Cardiac fibroblast (primary cell): ENCODE measurements at regions not wholly inside any gene's neighbourhood (a gene's known extent, or its start where the extent isn't known, plus 50 kb on each side); places are given as distances from the start of the nearest gene placed in this dataset.
"Not testable (repeated sequence)": the region's sequence is repeated elsewhere in the genome, so short reads cannot be mapped to it uniquely, and the experiment has no call there.

Experiments used
- DNase-seq, 2 donors: peaks; one replicate each; pipeline versions ENCODE4 v3.0.0 to v3.0.0-alpha.2; 2010; ENCODE audit warnings: low read depth in 2 of 2
- H3K4me3 ChIP-seq, 2 donors: replicated peaks in 1 of 2; 1 replicate in 1 of 2; 2 replicates in 1 of 2; pipeline ENCODE4 v1.5.1; 2011; ENCODE audit warnings: low read depth in 2 of 2, low read length in 2 of 2, mild to moderate bottlenecking in 2 of 2, moderate library complexity in 1 of 2
- TF ChIP-seq, protein P1 (sequence below): IDR thresholded peaks from one replicate; pipeline ENCODE4 v1.5.1; 2011; ENCODE audit warnings: low read depth, mild to moderate bottlenecking, low read length, inconsistent platforms

DNA sequence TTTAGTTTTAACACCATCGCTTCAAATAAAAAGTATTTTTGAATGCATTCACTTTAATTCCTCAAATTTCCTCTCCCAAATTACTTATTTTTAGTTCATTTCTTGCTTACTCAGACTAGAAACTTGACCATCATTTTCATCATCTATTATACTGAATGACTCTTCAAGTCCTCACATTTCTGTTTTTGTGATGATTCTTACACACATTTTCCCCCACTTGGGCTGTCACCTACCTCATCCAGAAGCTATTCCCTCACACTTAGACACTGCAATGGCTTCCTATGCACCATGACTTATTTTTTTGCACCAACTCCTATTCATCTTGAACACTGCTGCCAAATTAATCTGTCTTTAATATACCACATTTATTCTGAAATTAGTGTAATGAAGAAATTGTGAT lies 239.6 kb upstream of the DUSP10 start:
- H3K4me3 ChIP-seq: no peak overlapping the region
- DNase-seq: peak in 1 of 2 donors; percentile 20
- TF ChIP-seq, protein P1, sequence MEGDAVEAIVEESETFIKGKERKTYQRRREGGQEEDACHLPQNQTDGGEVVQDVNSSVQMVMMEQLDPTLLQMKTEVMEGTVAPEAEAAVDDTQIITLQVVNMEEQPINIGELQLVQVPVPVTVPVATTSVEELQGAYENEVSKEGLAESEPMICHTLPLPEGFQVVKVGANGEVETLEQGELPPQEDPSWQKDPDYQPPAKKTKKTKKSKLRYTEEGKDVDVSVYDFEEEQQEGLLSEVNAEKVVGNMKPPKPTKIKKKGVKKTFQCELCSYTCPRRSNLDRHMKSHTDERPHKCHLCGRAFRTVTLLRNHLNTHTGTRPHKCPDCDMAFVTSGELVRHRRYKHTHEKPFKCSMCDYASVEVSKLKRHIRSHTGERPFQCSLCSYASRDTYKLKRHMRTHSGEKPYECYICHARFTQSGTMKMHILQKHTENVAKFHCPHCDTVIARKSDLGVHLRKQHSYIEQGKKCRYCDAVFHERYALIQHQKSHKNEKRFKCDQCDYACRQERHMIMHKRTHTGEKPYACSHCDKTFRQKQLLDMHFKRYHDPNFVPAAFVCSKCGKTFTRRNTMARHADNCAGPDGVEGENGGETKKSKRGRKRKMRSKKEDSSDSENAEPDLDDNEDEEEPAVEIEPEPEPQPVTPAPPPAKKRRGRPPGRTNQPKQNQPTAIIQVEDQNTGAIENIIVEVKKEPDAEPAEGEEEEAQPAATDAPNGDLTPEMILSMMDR: no peak

DNA sequence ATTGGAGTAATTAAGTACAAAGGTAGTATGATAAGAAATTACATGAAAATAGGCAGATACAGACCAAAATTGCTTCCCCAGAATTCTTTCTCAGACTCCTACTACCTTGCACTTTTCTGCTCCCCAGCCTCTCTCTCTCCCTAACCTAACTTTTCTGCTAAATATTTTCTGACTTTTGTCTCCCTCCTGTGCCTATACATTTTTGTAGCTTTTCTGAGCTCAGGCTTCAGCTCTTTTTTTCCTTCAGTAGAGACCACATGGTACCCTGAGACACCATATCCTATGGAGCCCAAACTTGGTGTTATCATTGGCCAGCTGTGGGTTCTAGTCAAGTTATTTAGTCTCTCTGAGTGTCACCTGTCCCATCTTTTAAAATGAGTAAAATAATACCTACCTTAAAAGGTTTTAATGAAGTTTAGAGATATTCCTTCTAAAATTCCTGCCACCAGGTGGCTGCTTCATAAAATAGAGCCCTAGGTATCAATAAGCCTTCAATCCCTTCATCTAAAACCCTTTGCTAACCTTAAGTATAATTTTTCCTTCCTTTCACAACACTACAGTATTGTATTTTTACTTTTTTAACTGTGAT lies 237.6 kb upstream of the DUSP10 start:
- DNase-seq: no peak
- H3K4me3 ChIP-seq: no peak overlapping the region
- TF ChIP-seq, protein P1: peak; percentile 27

DNA sequence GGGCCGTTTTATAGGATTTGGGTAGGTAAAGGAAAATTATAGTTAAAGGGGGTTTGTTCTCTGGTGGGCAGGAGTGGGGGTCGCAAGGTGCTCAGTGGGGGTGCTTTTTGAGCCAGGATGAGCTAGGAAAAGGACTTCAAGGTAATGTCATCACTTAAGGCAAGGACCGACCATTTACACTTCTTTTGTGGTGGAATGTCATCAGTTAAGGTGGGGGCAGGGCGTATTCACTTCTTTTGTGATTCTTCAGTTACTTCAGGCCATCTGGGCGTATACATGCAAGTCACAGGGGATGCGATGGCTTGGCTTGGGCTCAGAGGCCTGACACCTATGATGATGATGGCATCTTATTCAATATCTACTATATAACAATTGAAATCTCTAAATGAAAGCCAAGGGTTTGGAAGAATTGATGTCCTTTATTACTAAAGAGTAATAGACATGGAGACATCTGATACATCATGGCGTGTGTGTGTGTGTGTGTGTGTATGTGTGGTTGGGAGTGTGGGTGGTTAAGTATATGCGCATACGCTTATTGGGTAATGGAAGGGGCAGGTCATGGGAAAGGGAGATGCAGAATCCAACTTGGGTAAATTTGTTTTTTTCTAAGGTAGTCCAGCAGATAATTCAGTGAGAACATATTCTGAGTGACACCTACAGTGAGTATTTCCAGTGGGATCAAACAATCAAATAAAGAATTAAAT lies 236.9 kb upstream of the DUSP10 start:
- not testable (repeated sequence) for H3K4me3 ChIP-seq, DNase-seq

DNA sequence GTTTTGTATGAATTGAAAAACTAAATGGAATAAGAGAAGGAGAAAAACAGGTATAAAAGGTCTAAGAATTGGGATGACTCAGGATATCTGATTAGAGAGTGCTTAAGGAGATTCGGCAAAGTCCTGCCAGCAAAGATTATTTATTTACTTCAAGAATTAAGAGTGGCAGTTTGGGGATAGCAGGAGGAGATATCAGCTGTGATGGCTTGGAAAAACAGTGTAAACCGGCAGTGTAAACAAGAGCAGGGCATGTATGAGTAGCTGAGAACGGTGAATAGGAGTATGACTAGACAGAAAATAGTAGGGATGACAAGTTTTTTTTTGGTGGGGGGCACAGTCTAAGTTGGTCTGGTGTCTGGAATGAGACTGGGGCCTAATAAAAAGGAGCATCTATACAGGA lies 231.9 kb upstream of the DUSP10 start:
- DNase-seq, H3K4me3 ChIP-seq: not testable (repeated sequence)

DNA sequence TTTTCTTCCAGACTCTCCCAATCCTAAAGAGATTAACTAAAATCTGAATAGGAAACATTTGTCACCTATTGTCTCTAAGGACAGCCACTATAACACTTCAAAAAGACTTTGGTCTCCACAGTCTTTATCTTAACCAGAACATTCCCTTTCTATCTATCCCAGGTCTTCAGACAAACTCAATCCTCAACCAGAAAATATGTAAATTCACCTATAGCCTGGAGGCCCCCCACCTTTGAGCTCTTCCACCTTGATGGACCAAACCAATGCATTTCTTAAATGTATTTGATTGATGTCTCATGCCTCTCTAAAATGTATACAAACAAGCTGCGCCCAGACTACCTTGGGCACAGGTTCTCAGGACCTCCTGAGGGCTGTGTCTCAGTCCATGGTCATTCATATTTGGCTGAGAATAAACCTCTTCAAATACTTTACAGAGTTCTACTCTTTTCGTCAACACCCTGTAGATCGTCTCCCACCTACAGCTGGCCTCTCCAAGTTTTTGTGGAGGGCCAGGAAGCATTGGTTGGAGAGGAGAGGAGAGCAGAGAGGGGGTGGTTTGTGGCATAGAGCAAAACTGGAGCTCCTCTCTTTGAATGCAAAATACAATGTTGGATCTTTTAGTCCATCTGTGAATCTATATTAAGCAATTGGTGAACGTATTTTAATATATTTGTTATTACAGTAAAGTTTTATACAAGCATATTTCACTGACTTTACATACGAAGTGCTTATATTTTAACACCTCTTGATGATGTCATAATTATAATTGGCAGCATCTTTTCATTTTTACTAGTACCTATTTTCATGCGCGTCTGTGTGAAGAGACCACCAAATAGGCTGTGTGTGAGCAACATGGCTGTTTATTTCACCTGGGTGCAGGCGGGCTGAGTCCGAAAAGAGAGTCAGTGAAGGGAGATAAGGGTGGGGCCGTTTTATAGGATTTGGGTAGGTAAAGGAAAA lies 230.7 kb upstream of the DUSP10 start:
- no peak for DNase-seq
- TF ChIP-seq, protein P1: no peak
- no peak overlapping the region for H3K4me3 ChIP-seq

DNA sequence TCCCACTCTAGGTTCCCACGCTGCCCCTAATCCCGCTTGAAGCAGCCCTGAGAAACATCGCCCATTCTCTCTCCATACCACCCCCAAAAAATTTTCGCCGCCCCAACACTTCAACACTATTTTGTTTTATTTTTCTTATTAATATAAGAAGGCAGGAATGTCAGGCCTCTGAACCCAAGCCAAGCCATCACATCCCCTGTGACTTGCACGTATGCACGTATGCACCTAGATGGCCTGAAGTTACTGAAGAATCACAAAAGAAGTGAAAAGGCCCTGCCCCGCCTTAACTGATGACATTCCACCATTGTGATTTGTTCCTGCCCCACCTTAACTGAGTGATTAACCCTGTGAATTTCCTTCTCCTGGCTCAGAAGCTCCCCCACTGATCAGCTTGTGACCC lies 229.1 kb upstream of the DUSP10 start:
- DNase-seq, H3K4me3 ChIP-seq: not testable (repeated sequence)

DNA sequence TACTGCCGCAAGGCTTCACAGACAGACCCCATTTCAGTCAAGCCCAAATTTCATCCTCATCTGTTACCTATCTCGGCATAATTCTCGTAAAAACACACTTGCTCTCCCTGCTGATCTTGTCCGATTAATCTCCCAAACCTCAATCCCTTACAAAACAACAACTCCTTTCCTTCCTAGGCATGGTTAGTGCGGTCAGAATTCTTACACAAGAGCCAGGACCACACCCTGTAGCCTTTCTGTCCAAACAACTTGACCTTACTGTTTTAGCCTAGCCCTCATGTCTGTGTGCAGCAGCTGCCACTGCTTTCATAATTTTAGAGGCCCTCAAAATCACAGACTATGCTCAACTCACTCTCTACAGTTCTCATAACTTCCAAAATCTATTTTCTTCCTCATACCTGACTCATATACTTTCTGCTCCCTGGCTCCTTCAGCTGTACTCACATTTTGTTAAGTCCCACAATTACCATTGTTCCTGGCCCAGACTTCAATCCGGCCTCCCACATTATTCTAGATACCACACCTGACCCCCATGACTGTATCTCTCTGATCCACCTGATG lies 227.5 kb upstream of the DUSP10 start:
- not testable (repeated sequence) for DNase-seq

DNA sequence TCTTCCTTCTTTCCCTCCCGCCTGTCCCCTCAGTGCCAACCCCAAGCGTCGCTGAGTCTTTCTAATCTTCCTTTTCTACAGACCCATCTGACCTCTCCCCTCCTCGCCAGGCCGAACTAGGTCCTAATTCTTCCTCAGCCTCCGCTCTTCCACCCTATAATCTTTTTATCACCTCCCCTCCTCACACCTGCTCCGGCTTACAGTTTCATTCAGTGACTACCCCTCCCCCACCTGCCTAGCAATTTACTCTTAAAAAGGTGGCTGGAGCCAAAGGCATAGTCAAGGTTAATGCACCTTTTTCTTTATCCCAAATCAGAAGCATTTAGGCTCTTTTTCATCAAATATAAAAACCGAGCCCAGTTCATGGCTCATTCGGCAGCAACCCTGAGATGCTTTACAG lies 225.6 kb upstream of the DUSP10 start:
- DNase-seq, H3K4me3 ChIP-seq: not testable (repeated sequence)

More for the DNA sequence above, 227.5 kb upstream of the DUSP10 start:
- H3K4me3 ChIP-seq: not testable (repeated sequence)

DNA sequence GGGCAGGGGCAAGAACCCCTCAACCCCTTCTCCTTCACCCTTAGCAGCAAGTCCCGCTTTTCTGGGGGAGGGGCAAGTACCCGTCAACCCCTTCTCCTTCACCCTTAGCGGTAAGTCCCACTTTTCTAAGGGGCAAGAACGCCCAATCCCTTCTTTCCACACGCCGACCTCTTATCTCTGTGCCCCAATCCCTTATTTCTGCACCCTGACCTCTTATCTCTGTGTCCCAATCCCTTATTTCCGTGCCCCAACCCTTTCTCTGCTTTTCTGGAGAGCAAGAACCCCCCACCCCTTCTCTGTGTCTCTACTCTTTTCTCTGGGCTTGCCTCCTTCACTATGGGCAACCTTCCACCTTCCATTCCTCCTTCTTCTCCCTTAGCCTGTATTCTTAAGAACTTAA lies 225.0 kb upstream of the DUSP10 start:
- DNase-seq, H3K4me3 ChIP-seq: not testable (repeated sequence)

DNA sequence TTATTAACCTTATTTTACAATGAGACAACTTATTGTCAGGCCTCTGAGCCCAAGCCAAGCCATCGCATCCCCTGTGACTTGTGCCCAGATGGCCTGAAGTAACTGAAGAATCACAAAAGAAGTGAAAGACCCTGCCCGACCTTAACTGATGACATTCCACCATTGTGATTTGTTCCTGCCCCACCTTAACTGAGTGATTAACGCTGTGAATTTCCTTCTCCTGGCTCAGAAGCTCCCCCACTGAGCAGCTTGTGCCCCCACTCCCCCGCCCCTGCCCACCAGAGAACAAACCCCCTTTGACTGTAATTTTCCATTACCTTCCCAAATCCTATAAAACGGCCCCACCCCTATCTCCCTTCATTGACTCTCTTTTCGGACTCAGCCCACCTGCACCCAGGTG lies 224.0 kb upstream of the DUSP10 start:
- H3K4me3 ChIP-seq, DNase-seq: not testable (repeated sequence)
